Hepatocyte (in vitro differentiated cells): ENCODE measurements at regions not wholly inside any gene's neighbourhood (a gene's known extent, or its start where the extent isn't known, plus 50 kb on each side); places are given as distances from the start of the nearest gene placed in this dataset.

ENCODE experiments used
- DNase-seq: peaks from one replicate; pipeline ENCODE4 v3.0.0-alpha.2; 2016; ENCODE audit warnings: low spot score
- H2AFZ ChIP-seq: fragments of 200-600 bp; sonication (generic); 2 replicates; pipeline ENCODE4 v1.6.0; 2016; ENCODE audit warnings: antibody characterized with exemption, mild to moderate bottlenecking
- H3K27ac ChIP-seq: fragments of 200-600 bp; sonication (generic); 2 replicates; pipeline ENCODE4 v1.5.1; 2016; ENCODE audit warnings: mild to moderate bottlenecking
- H3K27me3 ChIP-seq: fragments of 200-600 bp; sonication (generic); 2 replicates; pipeline ENCODE4 v1.6.1; 2016
- H3K36me3 ChIP-seq: fragments of 200-600 bp; sonication (generic); replicated peaks from 2 replicates; pipeline ENCODE4 v1.5.1; 2016; ENCODE audit warnings: low read depth; ENCODE audit not compliant: insufficient read depth
- H3K4me1 ChIP-seq: fragments of 200-600 bp; sonication (generic); 2 replicates; pipeline ENCODE4 v1.5.1; 2016; ENCODE audit warnings: mild to moderate bottlenecking, moderate library complexity; ENCODE audit not compliant: insufficient read depth
- H3K4me2 ChIP-seq: fragments of 200-600 bp; sonication (generic); 2 replicates; pipeline ENCODE4 v1.6.0; 2016
- H3K4me3 ChIP-seq: fragments of 200-600 bp; sonication (generic); 2 replicates; pipeline ENCODE4 v1.5.1; 2016; ENCODE audit warnings: mild to moderate bottlenecking
- H3K79me2 ChIP-seq: fragments of 200-600 bp; sonication (generic); 2 replicates; pipeline ENCODE4 v1.6.0; 2017; ENCODE audit warnings: mild to moderate bottlenecking
- H3K9me2 ChIP-seq: fragments of 200-600 bp; sonication (generic); replicated peaks from 2 replicates; pipeline ENCODE4 v1.6.0; 2017; ENCODE audit warnings: mild to moderate bottlenecking; ENCODE audit not compliant: insufficient read depth
- H3K9me3 ChIP-seq: fragments of 200-600 bp; sonication (generic); 2 replicates; pipeline ENCODE4 v1.5.1; 2016; ENCODE audit warnings: low read depth, mild to moderate bottlenecking
- H4K20me1 ChIP-seq: fragments of 200-600 bp; sonication (generic); 2 replicates; pipeline ENCODE4 v1.6.0; 2016; ENCODE audit warnings: mild to moderate bottlenecking; ENCODE audit not compliant: insufficient read depth, poor library complexity, severe bottlenecking
- CTCF ChIP-seq: fragments of 200-600 bp; sonication (generic); IDR thresholded peaks from 2 replicates; pipeline ENCODE4 v1.5.1; 2016; ENCODE audit warnings: antibody characterized with exemption, mild to moderate bottlenecking; ENCODE audit not compliant: poor library complexity
- EZH2 ChIP-seq: fragments of 200-600 bp; sonication (generic); IDR thresholded peaks from 2 replicates; pipeline ENCODE4 v1.6.1; 2016; ENCODE audit warnings: antibody characterized with exemption, mild to moderate bottlenecking, borderline replicate concordance
- EZH2phosphoT487 ChIP-seq: fragments of 200-600 bp; sonication (generic); IDR thresholded peaks from one replicate; pipeline ENCODE4 v1.6.1; 2018; ENCODE audit warnings: antibody characterized with exemption, mild to moderate bottlenecking, low read depth, moderate library complexity; ENCODE audit not compliant: unreplicated experiment, severe bottlenecking
- WGBS: methylation state at CpG from one replicate; pipeline ENCODE4 v1.1.6; 2016; ENCODE audit warnings: low lambda C conversion rate; ENCODE audit errors: missing lambda C conversion rate; 5-methylcytosine and 5-hydroxymethylcytosine counted together

DNA sequence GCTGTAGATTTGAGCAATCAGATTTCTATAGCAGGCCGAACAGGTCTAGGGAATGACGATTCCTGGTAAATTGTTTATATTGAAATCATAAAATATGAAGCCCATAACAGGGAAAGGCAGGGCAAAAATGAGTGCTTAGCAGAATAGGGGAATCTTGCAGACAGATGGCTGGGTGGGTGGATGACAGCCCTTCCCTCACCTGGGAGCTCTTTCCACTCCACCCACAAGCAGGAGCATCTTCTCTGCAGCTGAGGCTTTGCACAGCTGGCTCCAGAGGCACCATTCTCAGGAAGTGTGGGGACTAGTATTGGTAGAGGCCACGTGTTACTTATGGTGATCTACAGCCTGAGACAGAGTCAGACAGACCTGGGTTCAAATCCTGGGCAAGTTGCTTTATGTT, 55.9 kb upstream of the SYN2 start:
- no peaks in the 10 kb centered on the region for H3K9me3 ChIP-seq
- H3K4me1 ChIP-seq, result no peaks in the 10 kb centered on the region
- no peaks in the 10 kb centered on the region for H3K36me3 ChIP-seq
- H3K79me2 ChIP-seq, result no peaks in the 10 kb centered on the region
- H2AFZ ChIP-seq, result no peak overlapping the region
- H4K20me1 ChIP-seq, result no peaks in the 10 kb centered on the region
- H3K9me2 ChIP-seq, result no peaks in the 10 kb centered on the region
- DNase-seq, result no peak
- 77% methylated on average over 3 of the region's 3 CpGs for WGBS
- TF ChIP-seq EZH2phosphoT487 (no peak), EZH2 (no peak), CTCF (no peak)
- no peak overlapping the region for H3K4me3 ChIP-seq
- H3K27me3 ChIP-seq, result no peaks in the 10 kb centered on the region
- no peak overlapping the region for H3K27ac ChIP-seq
- no peak overlapping the region for H3K4me2 ChIP-seq

DNA sequence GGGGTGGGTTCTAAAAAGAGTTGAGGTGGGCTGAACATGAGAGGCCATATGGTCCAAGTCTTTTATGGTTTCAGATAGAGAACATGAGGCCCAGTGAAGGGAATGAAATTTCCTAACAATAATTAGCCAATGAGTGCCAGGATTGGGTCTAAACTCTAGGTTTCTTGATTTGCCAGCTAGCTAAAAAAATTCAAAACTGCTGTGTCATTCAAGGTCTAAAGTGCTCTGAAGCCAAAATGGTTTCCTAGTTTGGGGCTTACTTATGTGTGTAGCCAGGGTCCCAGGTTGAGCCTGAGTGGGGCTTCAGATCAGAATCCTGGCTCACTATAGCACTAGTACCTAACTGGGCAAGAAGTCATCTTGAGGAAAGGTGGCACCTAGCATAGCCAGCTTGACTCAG, 55.3 kb upstream of the SYN2 start:
- Histone ChIP-seq H3K27me3 (no peaks in the 10 kb centered on the region), H3K9me3 (no peaks in the 10 kb centered on the region), H3K4me1 (no peaks in the 10 kb centered on the region), H3K9me2 (no peaks in the 10 kb centered on the region), H3K79me2 (no peaks in the 10 kb centered on the region), H4K20me1 (no peaks in the 10 kb centered on the region), H3K4me3 (no peak overlapping the region), H3K27ac (no peak overlapping the region), H3K4me2 (no peak overlapping the region), H2AFZ (no peak overlapping the region), H3K36me3 (no peaks in the 10 kb centered on the region)
- no peak for DNase-seq
- no peak for TF ChIP-seq EZH2phosphoT487
- no peak for TF ChIP-seq EZH2
- TF ChIP-seq CTCF, result no peak

DNA sequence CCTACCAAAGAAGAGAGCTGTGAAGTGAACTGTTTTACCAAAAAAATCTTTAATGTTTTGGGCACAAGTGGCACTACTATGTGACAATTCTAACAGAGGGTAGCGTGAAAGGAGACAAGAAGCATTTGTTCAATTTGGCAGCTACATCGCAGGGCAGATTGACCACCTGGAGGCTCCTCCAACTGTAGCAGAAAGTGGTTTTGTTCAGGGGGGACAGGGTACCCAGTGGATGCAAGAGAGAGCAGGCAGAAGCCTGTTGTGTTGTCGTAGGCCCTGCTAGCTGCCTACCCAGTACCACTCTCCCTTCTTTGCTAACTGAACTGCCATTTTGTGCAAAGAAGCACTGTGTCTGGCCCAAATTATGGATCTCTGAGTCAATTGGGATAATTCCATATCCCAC, 54.8 kb upstream of the SYN2 start:
- H4K20me1 ChIP-seq, result no peaks in the 10 kb centered on the region
- H2AFZ ChIP-seq, result no peak overlapping the region
- H3K79me2 ChIP-seq, result no peaks in the 10 kb centered on the region
- 93% methylated on average over 3 of the region's 3 CpGs for WGBS
- H3K4me2 ChIP-seq, result no peak overlapping the region
- DNase-seq, result no peak
- H3K4me3 ChIP-seq, result no peak overlapping the region
- no peaks in the 10 kb centered on the region for H3K36me3 ChIP-seq
- no peaks in the 10 kb centered on the region for H3K9me3 ChIP-seq
- no peaks in the 10 kb centered on the region for H3K27me3 ChIP-seq
- no peaks in the 10 kb centered on the region for H3K4me1 ChIP-seq
- no peaks in the 10 kb centered on the region for H3K9me2 ChIP-seq
- no peak overlapping the region for H3K27ac ChIP-seq
- TF ChIP-seq EZH2 (no peak), EZH2phosphoT487 (no peak), CTCF (no peak)

DNA sequence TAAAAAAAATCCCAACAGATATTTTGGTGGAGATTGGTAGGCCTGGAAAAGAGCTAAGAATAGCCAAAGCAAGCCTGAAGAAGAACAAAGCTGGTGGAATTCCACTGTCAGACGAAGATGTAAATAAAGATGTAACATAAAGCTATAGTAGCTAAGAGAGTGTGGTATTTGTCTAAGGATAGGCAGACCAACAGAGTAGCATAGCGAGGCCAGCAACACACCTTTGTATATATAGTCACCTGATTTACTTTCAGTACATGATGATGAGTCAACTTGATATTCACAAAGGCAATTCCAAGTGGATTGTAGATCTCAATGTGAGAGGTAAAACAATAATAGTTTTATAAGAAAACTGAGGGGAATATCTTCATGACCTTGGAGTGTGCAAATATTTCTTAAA, 53.6 kb upstream of the SYN2 start:
- peak; percentile 34 for DNase-seq
- 66% methylated on average over 2 of the region's 2 CpGs for WGBS
- no peak overlapping the region for H3K4me2 ChIP-seq
- no peak overlapping the region for H3K4me3 ChIP-seq
- H3K4me1 ChIP-seq, result no peaks in the 10 kb centered on the region
- no peaks in the 10 kb centered on the region for H3K9me2 ChIP-seq
- H3K79me2 ChIP-seq, result no peaks in the 10 kb centered on the region
- no peak overlapping the region for H2AFZ ChIP-seq
- TF ChIP-seq EZH2 (no peak), EZH2phosphoT487 (no peak), CTCF (no peak)
- no peak overlapping the region for H3K27ac ChIP-seq
- no peaks in the 10 kb centered on the region for H3K9me3 ChIP-seq
- no peaks in the 10 kb centered on the region for H3K27me3 ChIP-seq
- H4K20me1 ChIP-seq, result no peaks in the 10 kb centered on the region
- H3K36me3 ChIP-seq, result no peaks in the 10 kb centered on the region
